Keratinocyte (primary cell): ENCODE measurements at regions not wholly inside any gene's neighbourhood (a gene's known extent, or its start where the extent isn't known, plus 50 kb on each side); places are given as distances from the start of the nearest gene placed in this dataset.

Source experiments
- CTCF ChIP-seq, 3 experiments: IDR thresholded peaks in 1 of 3; conservative IDR thresholded peaks in 1 of 3; optimal IDR thresholded peaks in 1 of 3; 2 replicates in 2 of 3; 3 replicates in 1 of 3; pipeline versions ENCODE3 to v1.5.1; 2011; ENCODE audit warnings: low read length in 3 of 3, mild to moderate bottlenecking in 3 of 3, moderate library complexity in 2 of 3, control low read depth in 1 of 3, inconsistent platforms in 1 of 3; ENCODE audit not compliant: insufficient read depth in 2 of 3; ENCODE audit errors: extremely low read depth in 1 of 3
- EZH2 ChIP-seq: IDR thresholded peaks from one replicate; pipeline ENCODE4 v1.6.1; 2012; ENCODE audit warnings: inconsistent platforms, mild to moderate bottlenecking, low read length, moderate library complexity

GRCh38 chr3:106748472-106749262 lies 628.6 kb upstream of the CCDC54 start:
- TF ChIP-seq CTCF (optimal IDR thresholded peaks at IDR 0.05 in 1 of 3, IDR thresholded peaks at IDR 0.05 in 1 of 3, conservative IDR thresholded peaks at IDR 0.05 in 1 of 3; ENCODE audit: extremely low read depth in 1 of 3, insufficient read depth in 2 of 3, low read length in 3 of 3) (no peak), EZH2 (no peak)
